GOT3 (cell line): ENCODE measurements at regions not wholly inside any gene's neighbourhood (a gene's known extent, or its start where the extent isn't known, plus 50 kb on each side); places are given as distances from the start of the nearest gene placed in this dataset.

Experiments
- DNase-seq: peaks from one replicate; lab custom pipeline; 2025; ENCODE audit warnings: mixed read lengths; lab: John Stamatoyannopoulos, UW

GRCh38 chr3:31422237-31422636, 110.5 kb upstream of the STT3B start:
- DNase-seq, result no peak

GRCh38 chr3:31423482-31423881, 109.2 kb upstream of the STT3B start:
- DNase-seq, result no peak

DNA sequence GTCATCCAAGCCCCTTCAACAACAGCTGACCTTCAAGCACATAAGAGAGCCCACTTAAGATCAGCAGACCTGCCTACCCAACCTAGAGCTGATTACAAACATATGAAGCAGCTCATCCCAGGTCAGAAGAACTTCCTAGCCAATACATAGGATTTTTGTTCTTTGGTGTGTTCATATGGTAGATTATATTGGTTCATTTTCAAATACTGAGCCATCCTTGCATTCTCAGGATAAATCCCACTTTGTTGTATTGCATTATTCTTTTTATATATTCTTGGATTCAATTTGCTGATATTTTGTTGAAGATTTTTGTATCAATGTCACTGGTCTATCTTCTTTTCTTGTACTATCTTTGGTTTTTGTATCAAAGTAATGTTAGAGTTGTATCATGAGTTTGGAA, 107.3 kb upstream of the STT3B start:
- no peak for DNase-seq

- DNase-seq, result no peak
Measured at GRCh38 chr3:31427623-31428022, 105.1 kb upstream of the STT3B start.

- DNase-seq, result no peak
Measured at GRCh38 chr3:31431321-31431720, 101.4 kb upstream of the STT3B start.

GRCh38 chr3:31432897-31433678, 99.6 kb upstream of the STT3B start:
- no peak for DNase-seq

DNA sequence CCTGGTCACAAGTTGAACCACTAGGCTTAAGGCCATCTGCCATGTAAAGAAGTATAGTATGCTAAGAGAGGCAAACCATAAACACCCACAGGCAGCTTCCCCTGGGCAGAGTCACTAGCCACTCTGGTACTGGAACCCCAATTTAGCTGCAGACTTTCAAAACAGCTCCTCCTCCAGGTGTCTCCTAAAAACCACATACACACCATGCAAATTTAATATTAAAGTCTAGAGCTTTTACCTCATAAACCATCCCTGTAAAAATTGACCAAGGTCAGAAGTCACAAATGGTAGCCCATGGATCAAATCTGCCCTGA, 99.1 kb upstream of the STT3B start:
- no peak for DNase-seq

DNA sequence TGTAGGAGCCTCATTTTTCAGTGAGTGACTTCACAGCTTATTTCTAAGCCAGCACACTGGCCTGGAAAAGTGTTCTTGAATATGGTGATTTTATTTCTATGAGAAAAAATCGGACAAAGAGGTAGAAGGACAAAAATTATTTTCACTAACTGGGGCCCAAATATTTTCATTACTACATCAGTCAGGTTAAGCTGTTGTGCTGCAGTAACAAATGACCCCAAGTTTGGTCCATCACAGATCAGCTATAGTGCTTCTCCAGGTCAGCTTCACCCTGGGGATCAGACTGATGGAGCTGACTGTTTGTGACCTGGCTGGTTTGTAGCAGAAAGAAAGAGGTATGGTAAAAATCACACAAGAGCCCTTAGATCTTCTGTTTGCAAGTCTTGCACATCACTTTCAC, 97.9 kb upstream of the STT3B start:
- no peak for DNase-seq

- no peak for DNase-seq
Measured at GRCh38 chr3:31436830-31437229, 95.9 kb upstream of the STT3B start.

- no peak for DNase-seq
Measured at GRCh38 chr3:31438742-31439141, 94.0 kb upstream of the STT3B start.

DNA sequence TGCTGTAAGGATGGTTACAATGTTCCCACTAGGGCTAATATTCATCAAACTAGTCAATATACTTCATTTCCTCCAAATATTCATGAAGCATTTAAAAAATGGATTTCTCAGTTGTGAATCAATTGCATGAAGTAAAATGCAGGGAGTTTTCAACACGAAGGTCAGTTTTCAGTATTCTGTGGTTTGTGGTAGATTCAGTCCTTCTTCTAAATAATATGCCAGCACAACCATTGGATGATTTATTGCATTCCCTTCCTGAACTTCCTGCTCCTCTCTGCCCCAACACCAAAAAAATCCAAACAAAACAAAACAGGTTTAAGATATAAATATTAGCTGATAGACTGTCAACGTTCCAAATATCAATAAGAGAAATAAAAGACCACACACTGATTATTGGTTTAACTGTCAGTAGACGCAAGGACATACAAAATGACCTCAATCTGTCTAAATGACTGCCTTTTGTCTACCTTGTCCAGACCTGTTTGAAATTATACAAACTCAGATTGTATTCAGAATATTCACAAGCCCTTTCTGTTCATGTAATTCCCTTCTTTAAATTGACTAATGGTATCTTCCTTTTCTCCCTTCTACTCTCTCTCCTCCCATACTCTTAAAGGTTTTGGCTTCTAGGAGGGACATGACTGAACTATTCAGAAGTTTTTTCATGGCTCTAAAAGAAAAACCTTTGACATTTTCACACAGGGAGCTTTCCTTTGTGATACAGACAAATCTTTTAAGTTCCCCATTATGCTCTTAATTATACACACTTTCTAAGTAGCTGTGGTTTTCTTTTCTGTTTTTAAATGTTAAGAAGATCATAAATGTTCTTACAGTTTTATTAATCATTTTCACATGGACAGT, 92.6 kb upstream of the STT3B start:
- no peak for DNase-seq

- no peak for DNase-seq
Measured at GRCh38 chr3:31440878-31441277, 91.8 kb upstream of the STT3B start.

DNA sequence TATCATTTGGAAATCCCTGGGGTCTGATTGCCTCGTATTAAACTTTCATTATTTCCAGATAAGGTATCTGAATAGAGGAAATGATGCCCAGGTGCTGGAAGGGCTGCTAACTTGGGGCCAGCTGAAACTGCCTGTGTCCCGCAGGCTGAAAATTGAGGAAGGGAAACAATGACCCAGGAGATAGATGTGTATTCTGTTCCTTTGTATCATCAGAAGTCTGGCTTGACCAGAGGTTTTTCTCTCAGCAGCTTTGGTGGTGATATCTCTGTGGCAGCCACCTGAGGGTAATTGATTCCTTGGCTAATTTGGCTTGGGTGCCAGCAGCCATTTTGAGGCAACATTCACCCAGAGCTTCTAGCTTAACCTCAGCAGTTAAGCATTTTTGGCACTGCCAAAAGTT, 90.0 kb upstream of the STT3B start:
- DNase-seq, result no peak

DNA sequence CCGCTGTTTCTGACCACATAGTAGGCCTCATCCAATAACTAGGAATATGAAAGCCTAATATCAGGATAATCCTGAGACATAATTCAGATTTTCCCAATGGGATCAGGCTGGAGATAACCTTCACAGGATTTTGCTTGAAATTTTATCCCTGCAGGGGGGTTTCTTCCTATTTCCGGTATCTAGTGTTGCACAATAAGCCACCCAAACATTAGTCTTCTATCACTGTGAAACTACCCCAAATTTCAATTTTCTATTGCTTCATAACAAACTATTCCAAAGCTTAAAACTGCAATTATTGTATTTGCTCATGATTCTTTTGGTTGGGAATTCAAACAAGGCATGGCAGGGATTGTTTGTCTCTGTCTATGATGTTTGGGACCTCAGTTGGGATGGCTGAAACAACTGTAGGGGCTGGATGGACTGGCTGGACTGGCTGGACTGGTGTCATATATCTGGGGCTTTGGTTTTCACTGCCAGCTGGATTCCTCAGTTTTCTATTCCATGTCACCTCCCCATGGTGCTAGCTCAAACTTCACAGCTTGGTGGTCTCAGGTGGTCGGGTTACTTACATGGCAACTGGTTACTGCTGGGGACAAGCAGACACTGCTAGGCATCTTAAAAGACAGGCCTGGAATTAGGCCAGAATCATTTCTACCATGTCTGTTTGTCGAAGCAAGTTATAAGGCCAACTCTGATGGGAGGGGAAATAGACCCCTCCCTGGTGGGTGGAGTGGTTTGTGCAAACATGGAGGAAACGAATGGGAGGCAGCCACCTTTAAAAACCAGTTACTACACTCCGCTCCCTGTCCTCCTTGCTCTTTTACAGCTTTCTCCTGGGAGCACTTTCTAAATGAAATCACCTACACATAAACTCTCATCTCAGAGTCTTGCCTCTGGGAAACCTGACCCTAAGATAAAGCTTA, 88.2 kb upstream of the STT3B start:
- no peak for DNase-seq

GRCh38 chr3:31445701-31446100, 87.0 kb upstream of the STT3B start:
- DNase-seq, result no peak

DNA sequence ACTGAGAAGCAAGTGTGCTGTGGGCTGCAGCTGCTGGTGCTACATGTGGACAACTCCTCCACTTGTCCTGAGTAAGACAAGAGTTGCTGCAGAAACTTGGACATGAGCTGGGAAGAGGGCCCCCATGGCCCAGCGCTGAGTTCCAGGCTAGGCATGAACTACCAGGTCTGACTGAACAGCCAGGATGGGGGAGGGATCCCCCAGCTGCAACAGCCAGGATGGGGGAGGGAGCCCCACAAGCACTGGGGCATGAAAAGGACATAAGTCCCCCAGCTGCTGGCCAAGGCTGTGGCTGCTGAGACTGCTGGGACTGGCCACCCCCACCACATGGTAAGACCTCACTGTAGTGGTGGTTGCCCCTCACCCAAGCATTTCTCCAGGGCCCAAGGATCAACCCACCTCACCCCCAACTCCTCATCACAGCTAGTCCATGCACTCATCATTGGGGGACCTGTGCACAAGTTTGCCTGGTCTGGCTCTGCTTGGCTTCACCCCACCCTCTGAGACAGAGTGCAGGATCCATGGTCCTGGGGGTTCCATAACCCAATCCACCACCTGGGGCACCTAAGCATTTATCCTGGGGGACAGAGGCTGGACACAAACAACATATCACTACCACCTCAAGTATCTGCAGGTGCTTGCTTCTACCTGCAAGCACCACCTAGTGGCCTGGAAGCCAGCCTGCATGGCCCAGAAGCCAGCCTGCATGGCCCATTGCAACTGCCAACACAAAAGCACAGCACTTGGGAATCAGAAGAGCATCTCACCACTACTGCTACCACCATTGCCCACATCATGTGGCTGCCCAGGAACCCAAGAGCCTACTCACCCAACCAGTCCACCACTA, 84.5 kb upstream of the STT3B start:
- DNase-seq, result no peak

DNA sequence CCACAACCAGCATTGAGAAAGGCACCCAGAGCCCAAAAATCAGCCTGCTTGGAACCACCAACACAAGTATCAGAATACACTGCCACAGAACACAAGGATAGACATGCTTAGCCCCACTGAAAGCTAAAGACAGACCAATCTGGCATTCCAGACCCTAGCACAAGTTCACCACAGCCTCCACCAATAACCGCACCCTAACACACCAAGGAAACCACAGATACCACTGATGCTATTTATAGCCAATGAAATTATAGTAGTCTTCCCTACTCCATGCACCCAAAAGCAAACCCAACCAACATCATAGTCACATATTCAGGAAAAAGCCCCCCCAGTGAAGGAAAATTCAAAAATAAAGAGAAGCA, 83.9 kb upstream of the STT3B start:
- DNase-seq, result no peak

- no peak for DNase-seq
Measured at GRCh38 chr3:31449318-31449717, 83.4 kb upstream of the STT3B start.

- DNase-seq, result no peak
Measured at GRCh38 chr3:31450345-31450744, 82.4 kb upstream of the STT3B start.

DNA sequence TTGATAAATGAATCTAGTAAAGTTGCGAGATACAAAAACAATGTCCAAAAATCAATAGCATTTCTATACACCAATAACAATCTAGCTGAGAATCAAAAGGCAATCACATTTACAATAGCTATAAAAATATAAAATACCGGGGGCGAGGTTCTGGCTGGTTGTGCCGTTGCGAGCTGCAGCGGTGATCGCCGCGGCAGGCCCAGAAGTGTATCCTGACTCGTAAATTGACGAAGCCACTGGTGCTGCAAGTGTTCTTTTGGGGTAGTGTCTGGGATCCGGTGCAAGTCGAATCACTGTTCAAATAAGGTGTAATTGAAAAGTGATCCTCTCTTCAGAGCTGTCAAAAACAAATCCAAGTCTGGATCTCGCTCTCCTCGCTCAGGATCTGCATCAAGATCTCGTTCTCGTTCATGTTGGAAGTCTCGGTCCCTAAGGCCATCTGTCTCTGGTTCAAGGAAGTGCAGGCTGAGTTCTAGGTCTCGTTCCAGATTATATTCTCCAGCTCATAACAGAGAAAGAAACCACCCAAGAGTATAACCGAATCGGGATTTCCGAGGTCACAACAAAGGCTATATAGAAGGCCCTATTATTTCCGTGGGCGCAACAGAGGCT, 80.1 kb upstream of the STT3B start:
- no peak for DNase-seq

DNA sequence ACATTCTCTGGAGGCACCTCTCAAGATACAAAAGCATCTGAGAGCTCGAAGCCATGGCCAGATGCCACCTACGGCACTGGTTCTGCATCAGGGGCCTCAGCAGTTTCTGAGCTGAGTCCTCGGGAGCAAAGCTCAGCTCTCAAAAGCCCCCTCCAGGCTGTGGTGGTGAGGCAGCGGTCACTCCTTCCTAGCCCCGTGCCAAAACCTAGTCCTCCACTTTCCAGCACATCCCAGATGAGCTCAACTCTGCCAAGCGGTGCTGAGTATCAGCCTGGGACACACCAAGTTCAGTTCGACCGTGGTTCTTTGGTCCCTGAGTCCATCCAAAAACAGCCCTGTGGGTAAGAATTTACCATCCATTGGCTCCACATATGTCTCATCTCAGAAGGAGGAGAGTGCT, 79.3 kb upstream of the STT3B start:
- DNase-seq, result no peak
